Mammary epithelial cell (primary cell): ENCODE measurements at regions not wholly inside any gene's neighbourhood (a gene's known extent, or its start where the extent isn't known, plus 50 kb on each side); places are given as distances from the start of the nearest gene placed in this dataset.

ENCODE experiments used
- CTCF ChIP-seq, 2 donors: IDR thresholded peaks in 1 of 2; conservative IDR thresholded peaks in 1 of 2; 2 replicates each; pipeline ENCODE4 v1.5.1; 2011 to 2012; ENCODE audit warnings: inconsistent platforms in 2 of 2, low read length in 2 of 2, mild to moderate bottlenecking in 2 of 2, control low read depth in 1 of 2, low read depth in 1 of 2; ENCODE audit not compliant: insufficient read depth in 1 of 2; ENCODE audit errors: extremely low read depth in 1 of 2
- EZH2 ChIP-seq: IDR thresholded peaks from 2 replicates; pipeline ENCODE4 v1.6.1; 2012; ENCODE audit warnings: low read length, inconsistent platforms, borderline replicate concordance

GRCh38 chr13:83100237-83100636, 782.0 kb downstream of the SLITRK1 start:
- TF ChIP-seq EZH2, result no peak
- no peak for TF ChIP-seq CTCF (conservative IDR thresholded peaks at IDR 0.05 in 1 of 2, IDR thresholded peaks at IDR 0.05 in 1 of 2; ENCODE audit: extremely low read depth in 1 of 2, insufficient read depth in 1 of 2, low read depth in 1 of 2, low read length in 2 of 2)
